ENCODE measurements at regions not wholly inside any gene's neighbourhood (a gene's known extent, or its start where the extent isn't known, plus 50 kb on each side); places are given as distances from the start of the nearest gene placed in this dataset.
"Not testable (repeated sequence)": the region's sequence is repeated elsewhere in the genome, so short reads cannot be mapped to it uniquely, and the experiment has no call there.

DNA sequence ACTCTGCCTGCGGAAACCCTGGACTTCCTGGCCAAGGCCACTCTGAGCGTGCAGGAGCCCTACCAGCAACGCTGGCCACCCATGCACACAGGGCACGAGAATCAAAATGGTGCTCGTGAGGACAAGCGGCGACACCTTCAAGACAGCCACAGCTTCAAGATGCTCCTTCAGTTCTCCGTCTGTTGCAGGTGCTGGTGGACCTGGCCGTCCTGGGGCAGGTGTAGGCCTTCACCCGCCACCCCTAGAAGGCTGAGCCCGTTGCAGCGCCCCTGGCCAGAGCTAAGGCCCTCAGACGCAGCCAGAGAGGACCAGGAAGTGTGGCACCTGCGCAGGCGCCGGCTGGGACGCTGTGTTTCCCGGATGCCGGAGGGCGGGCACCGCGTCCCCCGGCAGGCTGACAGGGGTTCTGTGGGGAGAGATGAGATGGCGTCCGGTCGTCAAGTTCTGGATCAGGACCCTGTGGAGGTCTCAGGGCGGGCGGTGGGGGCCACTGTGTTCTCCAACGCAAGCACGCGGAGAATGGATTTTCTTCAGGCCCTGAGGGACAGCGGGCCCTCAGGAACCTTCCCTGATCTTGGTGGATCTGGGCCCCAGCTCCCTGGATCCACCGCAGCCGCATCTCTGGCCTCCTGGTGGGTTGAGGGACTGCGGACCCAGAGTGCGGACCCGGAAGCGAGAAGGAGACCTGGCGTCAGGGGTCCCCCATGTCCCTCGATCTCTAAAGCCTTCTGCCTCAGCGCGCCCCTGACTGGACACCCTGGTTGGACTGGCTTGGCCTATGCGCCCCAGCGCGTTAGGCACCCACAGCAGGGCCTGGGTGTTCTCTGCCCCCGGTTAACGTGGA lies 1770.8 kb upstream of the CDH9 start:
- DNase-seq = no peak
- CTCF ChIA-PET = no interaction called here
- intact Hi-C loops (cut with micrococcal nuclease; ENCODE audit: unreplicated experiment) = no loop called here
- Mint-ChIP-seq H3K4me3 (ENCODE audit: low read depth, unreplicated experiment) (no peak overlapping the region), H3K27me3 (ENCODE audit: unreplicated experiment) (no peaks in the 10 kb centered on the region), H3K27ac (ENCODE audit: unreplicated experiment) (no peak overlapping the region), H3K4me1 (ENCODE audit: low read depth, unreplicated experiment) (no peaks in the 10 kb centered on the region), H3K36me3 (ENCODE audit: insufficient read depth, unreplicated experiment) (no peaks in the 10 kb centered on the region), H3K9me3 (ENCODE audit: low read depth, unreplicated experiment) (no peaks in the 10 kb centered on the region)
- TF ChIP-seq, protein P1, sequence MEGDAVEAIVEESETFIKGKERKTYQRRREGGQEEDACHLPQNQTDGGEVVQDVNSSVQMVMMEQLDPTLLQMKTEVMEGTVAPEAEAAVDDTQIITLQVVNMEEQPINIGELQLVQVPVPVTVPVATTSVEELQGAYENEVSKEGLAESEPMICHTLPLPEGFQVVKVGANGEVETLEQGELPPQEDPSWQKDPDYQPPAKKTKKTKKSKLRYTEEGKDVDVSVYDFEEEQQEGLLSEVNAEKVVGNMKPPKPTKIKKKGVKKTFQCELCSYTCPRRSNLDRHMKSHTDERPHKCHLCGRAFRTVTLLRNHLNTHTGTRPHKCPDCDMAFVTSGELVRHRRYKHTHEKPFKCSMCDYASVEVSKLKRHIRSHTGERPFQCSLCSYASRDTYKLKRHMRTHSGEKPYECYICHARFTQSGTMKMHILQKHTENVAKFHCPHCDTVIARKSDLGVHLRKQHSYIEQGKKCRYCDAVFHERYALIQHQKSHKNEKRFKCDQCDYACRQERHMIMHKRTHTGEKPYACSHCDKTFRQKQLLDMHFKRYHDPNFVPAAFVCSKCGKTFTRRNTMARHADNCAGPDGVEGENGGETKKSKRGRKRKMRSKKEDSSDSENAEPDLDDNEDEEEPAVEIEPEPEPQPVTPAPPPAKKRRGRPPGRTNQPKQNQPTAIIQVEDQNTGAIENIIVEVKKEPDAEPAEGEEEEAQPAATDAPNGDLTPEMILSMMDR (IDR thresholded peaks at IDR 0.05; ENCODE audit: unreplicated experiment) = no peak
- no TSS peak for BruUV-seq (replicated peaks)

DNA sequence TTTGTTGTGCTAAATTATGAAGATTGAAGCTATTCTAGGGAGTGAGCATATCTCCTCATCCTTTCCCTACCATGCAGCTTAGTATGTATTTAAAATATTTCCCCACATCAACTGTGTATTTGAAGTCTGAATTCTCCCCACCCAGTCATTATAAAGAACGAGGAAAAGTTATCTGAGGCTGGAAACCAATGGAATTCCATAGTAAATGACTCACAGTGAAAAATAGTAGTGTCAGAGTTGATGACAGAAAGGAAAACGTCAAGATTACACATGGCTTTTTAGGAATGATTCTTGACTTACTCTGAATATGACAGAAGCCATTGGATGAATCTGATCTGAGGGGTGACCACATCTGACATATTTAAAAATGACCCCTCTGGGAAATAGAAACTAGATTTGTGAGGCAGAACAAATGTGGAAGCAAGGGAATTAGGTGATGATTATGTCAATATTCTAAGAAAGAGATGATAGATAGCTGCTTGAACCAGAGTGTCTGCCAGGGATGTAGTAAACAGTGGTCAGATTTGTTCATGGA lies 1768.9 kb upstream of the CDH9 start:
- no peak overlapping the region for H3K27ac Mint-ChIP-seq (ENCODE audit: unreplicated experiment)
- CTCF ChIA-PET = no interaction called here
- TF ChIP-seq, protein P1 (IDR thresholded peaks at IDR 0.05; ENCODE audit: unreplicated experiment) = no peak
- DNase-seq = no peak
- no peaks in the 10 kb centered on the region for H3K9me3 Mint-ChIP-seq (ENCODE audit: low read depth, unreplicated experiment)
- no peak overlapping the region for H3K4me3 Mint-ChIP-seq (ENCODE audit: low read depth, unreplicated experiment)
- no peaks in the 10 kb centered on the region for H3K4me1 Mint-ChIP-seq (ENCODE audit: low read depth, unreplicated experiment)
- no peaks in the 10 kb centered on the region for H3K27me3 Mint-ChIP-seq (ENCODE audit: unreplicated experiment)
- no peaks in the 10 kb centered on the region for H3K36me3 Mint-ChIP-seq (ENCODE audit: insufficient read depth, unreplicated experiment)
- no TSS peak for BruUV-seq (replicated peaks)
- intact Hi-C loops (cut with micrococcal nuclease; ENCODE audit: unreplicated experiment) = no loop called here

DNA sequence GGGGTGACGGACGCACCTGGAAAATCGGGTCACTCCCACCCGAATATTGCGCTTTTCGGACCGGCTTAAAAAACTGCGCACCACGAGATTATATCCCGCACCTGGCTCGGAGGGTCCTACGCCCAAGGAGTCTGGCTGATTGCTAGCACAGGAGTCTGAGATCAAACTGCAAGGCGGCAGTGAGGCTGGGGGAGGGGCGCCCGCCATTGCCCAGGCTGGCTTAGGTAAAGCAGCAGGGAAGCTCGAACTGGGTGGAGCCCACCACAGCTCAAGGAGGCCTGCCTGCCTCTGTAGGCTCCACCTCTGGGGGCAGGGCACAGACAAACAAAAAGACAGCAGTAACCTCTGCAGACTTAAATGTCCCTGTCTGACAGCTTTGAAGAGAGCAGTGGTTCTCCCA lies 1760.6 kb upstream of the CDH9 start:
- H3K4me3 Mint-ChIP-seq (ENCODE audit: low read depth, unreplicated experiment); H3K27ac Mint-ChIP-seq (ENCODE audit: unreplicated experiment); DNase-seq; CTCF ChIA-PET; H3K27me3 Mint-ChIP-seq (ENCODE audit: unreplicated experiment); BruUV-seq (replicated peaks); H3K4me1 Mint-ChIP-seq (ENCODE audit: low read depth, unreplicated experiment); H3K36me3 Mint-ChIP-seq (ENCODE audit: insufficient read depth, unreplicated experiment); H3K9me3 Mint-ChIP-seq (ENCODE audit: low read depth, unreplicated experiment); intact Hi-C loops (cut with micrococcal nuclease; ENCODE audit: unreplicated experiment): not testable (repeated sequence)

DNA sequence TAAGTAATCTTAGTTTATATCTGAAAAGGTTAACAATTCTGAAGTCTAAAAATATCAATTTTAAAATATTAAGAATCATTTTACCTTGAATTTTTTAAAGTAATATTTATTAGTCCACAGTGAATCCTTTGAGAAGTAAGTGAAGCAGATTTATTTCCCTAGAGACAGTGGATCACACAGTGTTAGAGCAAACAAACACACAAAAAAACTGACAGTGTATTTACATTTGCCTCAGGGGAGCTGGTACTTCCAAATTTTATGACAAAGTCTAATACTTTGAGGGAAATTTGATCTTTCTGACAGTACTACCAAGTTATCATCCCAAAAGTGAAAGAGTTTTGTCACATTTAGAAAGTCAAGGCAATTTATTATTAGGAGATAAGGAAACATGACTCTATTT lies 1750.6 kb upstream of the CDH9 start:
- no peaks in the 10 kb centered on the region for H3K36me3 Mint-ChIP-seq (ENCODE audit: insufficient read depth, unreplicated experiment)
- H3K27ac Mint-ChIP-seq (ENCODE audit: unreplicated experiment) = no peak overlapping the region
- no peaks in the 10 kb centered on the region for H3K27me3 Mint-ChIP-seq (ENCODE audit: unreplicated experiment)
- H3K9me3 Mint-ChIP-seq (ENCODE audit: low read depth, unreplicated experiment) = peaks cover 8% of the 10 kb centered on the region
- intact Hi-C loops (cut with micrococcal nuclease; ENCODE audit: unreplicated experiment) = no loop called here
- H3K4me1 Mint-ChIP-seq (ENCODE audit: low read depth, unreplicated experiment) = no peaks in the 10 kb centered on the region
- H3K4me3 Mint-ChIP-seq (ENCODE audit: low read depth, unreplicated experiment) = no peak overlapping the region
- TF ChIP-seq, protein P1 (IDR thresholded peaks at IDR 0.05; ENCODE audit: unreplicated experiment) = no peak
- BruUV-seq (replicated peaks) = no TSS peak
- CTCF ChIA-PET = no interaction called here
- DNase-seq = no peak

DNA sequence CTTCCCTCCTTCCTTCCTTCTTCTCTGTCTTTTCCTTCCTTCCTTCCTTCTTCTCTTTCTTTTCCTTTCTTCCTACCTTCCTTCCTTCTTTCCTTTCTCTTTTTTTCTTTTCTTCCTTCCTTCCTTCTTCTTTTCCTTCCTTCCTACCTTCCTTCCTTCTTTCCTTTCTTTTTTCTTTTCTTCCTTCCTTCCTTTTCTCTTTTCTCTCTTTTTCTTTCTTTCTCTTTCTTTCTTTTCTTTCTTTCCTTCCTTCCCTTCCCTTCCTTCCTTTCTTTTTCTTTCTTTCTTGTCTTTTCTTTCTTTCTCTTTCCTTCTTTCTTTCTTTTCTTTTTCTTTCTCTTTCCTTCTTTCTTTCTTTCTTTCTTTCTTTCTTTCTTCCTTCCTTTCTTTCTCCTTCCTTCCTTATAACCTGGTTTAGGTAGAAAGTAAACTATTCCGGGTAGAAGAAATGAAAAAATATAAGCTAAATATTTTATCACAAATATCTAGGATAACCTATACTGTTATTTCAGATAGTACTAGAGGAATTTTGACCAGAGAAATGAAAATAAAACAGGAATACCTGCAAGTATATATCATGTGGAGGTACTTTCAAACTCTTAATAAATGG lies 1741.8 kb upstream of the CDH9 start:
- Mint-ChIP-seq H3K27ac (ENCODE audit: unreplicated experiment) (no peak overlapping the region), H3K4me1 (ENCODE audit: low read depth, unreplicated experiment) (no peaks in the 10 kb centered on the region), H3K4me3 (ENCODE audit: low read depth, unreplicated experiment) (no peak overlapping the region), H3K9me3 (ENCODE audit: low read depth, unreplicated experiment) (peaks cover 4% of the 10 kb centered on the region), H3K36me3 (ENCODE audit: insufficient read depth, unreplicated experiment) (no peaks in the 10 kb centered on the region), H3K27me3 (ENCODE audit: unreplicated experiment) (no peaks in the 10 kb centered on the region)
- TF ChIP-seq, protein P1 (IDR thresholded peaks at IDR 0.05; ENCODE audit: unreplicated experiment) = no peak
- intact Hi-C loops (cut with micrococcal nuclease; ENCODE audit: unreplicated experiment) = loop anchor here (1.0 kb wide), 1 partner anchor 117 kb away; no protein-coding TSS in a partner anchor
- no peak for DNase-seq
- no TSS peak for BruUV-seq (replicated peaks)
- CTCF ChIA-PET = no interaction called here
